ENCODE measurements at regions not wholly inside any gene's neighbourhood (a gene's known extent, or its start where the extent isn't known, plus 50 kb on each side); places are given as distances from the start of the nearest gene placed in this dataset.

DNA sequence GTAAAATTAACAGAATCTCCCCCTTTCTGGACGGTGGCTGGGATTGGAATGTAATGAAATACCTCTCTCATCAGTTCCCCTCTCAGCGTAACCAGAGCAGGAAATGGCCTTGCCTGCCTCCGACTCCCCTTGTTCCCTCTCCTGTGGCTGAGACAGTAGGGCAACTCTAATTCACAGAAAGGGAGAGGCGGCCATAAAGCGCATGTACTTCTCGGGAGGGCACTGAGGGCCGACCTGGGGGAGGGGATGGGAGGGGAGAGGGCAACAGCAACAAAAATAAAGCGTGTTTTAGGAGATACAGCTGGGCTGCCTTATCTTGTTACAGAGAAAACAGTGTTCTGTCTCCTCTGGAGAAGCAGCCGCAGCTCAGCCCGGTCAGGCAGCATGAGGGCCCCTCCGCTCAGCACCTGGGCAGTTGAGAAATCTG, 783.3 kb upstream of the ARRDC4 start:
- no peak for DNase-seq
- H3K27me3 ChIP-seq (replicated peaks; ENCODE audit: insufficient read depth, low read length), result no peaks in the 10 kb centered on the region
- H3K79me2 ChIP-seq (ENCODE audit: low read length), result no peaks in the 10 kb centered on the region
- TF ChIP-seq CTCF (IDR thresholded peaks at IDR 0.05; ENCODE audit: low read length) (no peak), EZH2 (optimal IDR thresholded peaks at IDR 0.05; ENCODE audit: low read depth, low read length) (no peak), EZH2phosphoT487 (IDR thresholded peaks at IDR 0.05; ENCODE audit: low read length) (no peak)
- H3K4me2 ChIP-seq (ENCODE audit: low read depth, low read length), result no peak overlapping the region
- no peaks in the 10 kb centered on the region for H3K9me2 ChIP-seq (replicated peaks; ENCODE audit: insufficient read depth, low read length)
- no peaks in the 10 kb centered on the region for H3F3A ChIP-seq (ENCODE audit: insufficient read depth, low read length)
- H3K4me1 ChIP-seq (ENCODE audit: low read length), result no peaks in the 10 kb centered on the region
- H3K36me3 ChIP-seq (replicated peaks; ENCODE audit: insufficient read depth, low read length), result no peaks in the 10 kb centered on the region
- no peaks in the 10 kb centered on the region for H3K9me3 ChIP-seq (replicated peaks; ENCODE audit: insufficient read depth, low read length)
- no peak overlapping the region for H3K9ac ChIP-seq (ENCODE audit: low read length)
- H2AFZ ChIP-seq (ENCODE audit: low read length), result no peak overlapping the region
- no peak overlapping the region for H3K4me3 ChIP-seq (ENCODE audit: low read length)
- no peaks in the 10 kb centered on the region for H4K20me1 ChIP-seq (ENCODE audit: insufficient read depth, low read length)
- H3K27ac ChIP-seq (ENCODE audit: low read length), result no peak overlapping the region

- Histone ChIP-seq H3K9me3 (replicated peaks; ENCODE audit: insufficient read depth, low read length) (no peaks in the 10 kb centered on the region), H4K20me1 (ENCODE audit: insufficient read depth, low read length) (no peaks in the 10 kb centered on the region), H3K4me3 (ENCODE audit: low read length) (no peak overlapping the region), H3K4me2 (ENCODE audit: low read depth, low read length) (no peak overlapping the region), H3K9me2 (replicated peaks; ENCODE audit: insufficient read depth, low read length) (no peaks in the 10 kb centered on the region), H3K79me2 (ENCODE audit: low read length) (no peaks in the 10 kb centered on the region), H3K27ac (ENCODE audit: low read length) (no peak overlapping the region), H3K27me3 (replicated peaks; ENCODE audit: insufficient read depth, low read length) (no peaks in the 10 kb centered on the region), H3F3A (ENCODE audit: insufficient read depth, low read length) (no peaks in the 10 kb centered on the region), H2AFZ (ENCODE audit: low read length) (no peak overlapping the region), H3K4me1 (ENCODE audit: low read length) (no peaks in the 10 kb centered on the region), H3K36me3 (replicated peaks; ENCODE audit: insufficient read depth, low read length) (no peaks in the 10 kb centered on the region), H3K9ac (ENCODE audit: low read length) (no peak overlapping the region)
- DNase-seq, result no peak
- TF ChIP-seq CTCF (IDR thresholded peaks at IDR 0.05; ENCODE audit: low read length) (no peak), EZH2phosphoT487 (IDR thresholded peaks at IDR 0.05; ENCODE audit: low read length) (no peak), EZH2 (optimal IDR thresholded peaks at IDR 0.05; ENCODE audit: low read depth, low read length) (no peak)
Measured at GRCh38 chr15:97182581-97182980, 777.9 kb upstream of the ARRDC4 start.

DNA sequence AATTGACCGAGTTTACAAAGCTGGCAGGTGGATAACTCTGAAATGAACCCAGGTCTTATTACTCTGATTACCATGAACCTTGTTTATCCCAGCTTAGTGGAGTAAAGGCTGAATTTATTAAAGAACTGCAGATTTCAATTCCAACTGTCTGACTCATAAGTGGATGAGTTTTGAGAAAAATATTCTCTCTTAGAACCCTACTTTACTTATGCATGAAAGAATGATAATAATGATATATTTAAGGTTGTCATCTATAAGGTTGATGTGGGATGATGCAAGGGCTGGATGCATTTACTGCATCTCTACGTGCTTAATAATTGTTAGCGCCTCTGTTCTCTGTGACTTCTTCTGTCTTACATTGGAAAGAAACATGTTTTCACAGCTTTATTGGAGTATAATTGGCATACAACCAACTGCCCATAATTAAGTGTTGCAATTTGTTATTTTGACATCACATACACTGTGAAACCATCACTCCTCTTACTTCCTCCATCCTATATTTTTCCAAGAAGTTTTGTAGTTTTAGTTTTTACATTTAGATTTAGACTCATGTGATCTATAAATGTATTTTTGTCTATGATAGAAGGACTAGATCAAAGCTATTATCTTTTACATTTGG, 771.2 kb upstream of the ARRDC4 start:
- no peak overlapping the region for H3K4me3 ChIP-seq (ENCODE audit: low read length)
- no peaks in the 10 kb centered on the region for H4K20me1 ChIP-seq (ENCODE audit: insufficient read depth, low read length)
- H3K36me3 ChIP-seq (replicated peaks; ENCODE audit: insufficient read depth, low read length), result no peaks in the 10 kb centered on the region
- no peak for DNase-seq
- H3K4me2 ChIP-seq (ENCODE audit: low read depth, low read length), result no peak overlapping the region
- no peaks in the 10 kb centered on the region for H3F3A ChIP-seq (ENCODE audit: insufficient read depth, low read length)
- H3K9me2 ChIP-seq (replicated peaks; ENCODE audit: insufficient read depth, low read length), result no peaks in the 10 kb centered on the region
- no peak overlapping the region for H3K9ac ChIP-seq (ENCODE audit: low read length)
- no peaks in the 10 kb centered on the region for H3K27me3 ChIP-seq (replicated peaks; ENCODE audit: insufficient read depth, low read length)
- TF ChIP-seq EZH2phosphoT487 (IDR thresholded peaks at IDR 0.05; ENCODE audit: low read length) (no peak), EZH2 (optimal IDR thresholded peaks at IDR 0.05; ENCODE audit: low read depth, low read length) (no peak), CTCF (IDR thresholded peaks at IDR 0.05; ENCODE audit: low read length) (no peak)
- no peaks in the 10 kb centered on the region for H3K79me2 ChIP-seq (ENCODE audit: low read length)
- H3K4me1 ChIP-seq (ENCODE audit: low read length), result no peaks in the 10 kb centered on the region
- no peak overlapping the region for H2AFZ ChIP-seq (ENCODE audit: low read length)
- H3K9me3 ChIP-seq (replicated peaks; ENCODE audit: insufficient read depth, low read length), result no peaks in the 10 kb centered on the region
- H3K27ac ChIP-seq (ENCODE audit: low read length), result no peak overlapping the region

All from MM.1S (cell line).